C1 segment of cervical spinal cord (tissue), 14 donors: ENCODE measurements at regions not wholly inside any gene's neighbourhood (a gene's known extent, or its start where the extent isn't known, plus 50 kb on each side); places are given as distances from the start of the nearest gene placed in this dataset.

ENCODE experiments used
- DNase-seq, 14 donors: peaks; one replicate each; lab custom pipeline; 2025; lab: John Stamatoyannopoulos, UW

- DNase-seq: no peak
Measured at GRCh38 chr11:109350091-109350490, 71.9 kb upstream of the C11orf87 start.

DNA sequence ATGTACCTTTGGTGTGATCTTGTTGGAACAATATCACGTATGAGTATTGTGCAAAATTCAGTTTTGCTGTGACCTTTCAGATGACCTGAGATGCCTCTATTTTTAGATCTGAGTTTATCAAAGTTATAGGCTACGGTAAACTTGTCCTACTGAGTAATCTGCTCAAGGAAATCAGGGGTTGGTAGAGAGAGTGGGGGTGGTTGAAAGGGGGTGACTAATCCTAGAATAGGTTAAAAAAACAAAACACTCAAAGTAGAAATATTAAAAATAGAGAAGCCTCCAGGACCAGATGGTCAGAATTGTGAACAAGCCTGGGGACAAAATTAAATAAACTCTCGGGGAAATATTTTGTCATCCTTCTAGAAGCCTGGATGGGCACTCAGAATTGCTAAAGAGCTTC lies 59.9 kb upstream of the C11orf87 start:
- no peak for DNase-seq

GRCh38 chr11:109363682-109364081 lies 58.3 kb upstream of the C11orf87 start:
- no peak for DNase-seq

DNA sequence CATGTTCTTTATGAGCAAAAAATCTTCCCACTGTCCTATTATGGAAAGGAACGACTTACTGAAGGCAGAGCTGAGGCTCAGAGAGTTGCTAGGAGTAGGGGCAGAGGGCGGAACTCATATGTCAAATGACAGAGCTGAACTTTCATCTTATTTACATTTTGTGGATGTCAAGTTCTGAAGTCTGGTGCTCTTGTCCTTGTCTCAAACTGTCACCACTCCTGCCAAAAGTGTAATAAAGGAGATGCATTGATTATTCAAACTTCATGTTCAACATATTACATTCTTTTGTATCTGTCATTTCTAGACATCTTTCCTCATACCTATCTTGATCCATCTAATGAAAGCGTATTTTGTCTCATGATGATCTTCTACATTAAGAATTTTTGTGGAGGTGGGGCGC lies 57.1 kb upstream of the C11orf87 start:
- DNase-seq: no peak

DNA sequence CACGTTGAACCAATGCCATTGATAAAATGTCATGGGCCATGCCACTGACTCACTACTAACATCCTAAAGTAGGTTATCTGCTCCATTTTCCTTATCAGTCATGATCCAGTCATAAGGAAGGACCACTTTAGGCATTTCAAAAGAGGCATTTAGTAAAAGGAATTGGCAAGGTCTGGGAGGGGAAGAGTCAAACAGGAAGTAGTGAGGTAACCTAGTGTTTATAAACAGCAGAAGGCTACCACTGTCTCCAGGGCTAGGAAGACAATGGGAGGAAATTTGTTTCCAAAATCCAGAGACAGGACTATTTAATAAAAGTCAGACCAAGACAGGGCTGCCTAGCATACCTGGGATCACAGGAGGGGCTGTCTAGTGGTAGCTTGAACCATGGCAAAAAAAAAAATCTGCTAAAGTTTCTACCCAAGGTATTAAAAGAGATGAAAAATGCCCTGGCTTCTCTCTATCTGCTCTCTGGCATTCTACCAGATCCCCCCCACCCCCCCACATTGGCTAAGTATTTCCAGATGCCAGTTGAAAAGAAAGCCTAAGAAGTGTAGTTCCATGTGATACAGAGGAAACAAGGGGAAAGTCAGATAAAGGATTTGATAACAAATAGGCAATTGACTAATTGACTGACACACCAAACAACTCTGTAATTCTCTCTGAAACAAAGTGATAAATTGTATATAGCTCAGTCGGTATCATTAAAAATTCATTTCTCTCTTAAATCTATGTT lies 50.4 kb upstream of the C11orf87 start:
- DNase-seq: no peak
